ENCODE measurements at regions not wholly inside any gene's neighbourhood (a gene's known extent, or its start where the extent isn't known, plus 50 kb on each side); places are given as distances from the start of the nearest gene placed in this dataset.
"Not testable (repeated sequence)": the region's sequence is repeated elsewhere in the genome, so short reads cannot be mapped to it uniquely, and the experiment has no call there.

DNA sequence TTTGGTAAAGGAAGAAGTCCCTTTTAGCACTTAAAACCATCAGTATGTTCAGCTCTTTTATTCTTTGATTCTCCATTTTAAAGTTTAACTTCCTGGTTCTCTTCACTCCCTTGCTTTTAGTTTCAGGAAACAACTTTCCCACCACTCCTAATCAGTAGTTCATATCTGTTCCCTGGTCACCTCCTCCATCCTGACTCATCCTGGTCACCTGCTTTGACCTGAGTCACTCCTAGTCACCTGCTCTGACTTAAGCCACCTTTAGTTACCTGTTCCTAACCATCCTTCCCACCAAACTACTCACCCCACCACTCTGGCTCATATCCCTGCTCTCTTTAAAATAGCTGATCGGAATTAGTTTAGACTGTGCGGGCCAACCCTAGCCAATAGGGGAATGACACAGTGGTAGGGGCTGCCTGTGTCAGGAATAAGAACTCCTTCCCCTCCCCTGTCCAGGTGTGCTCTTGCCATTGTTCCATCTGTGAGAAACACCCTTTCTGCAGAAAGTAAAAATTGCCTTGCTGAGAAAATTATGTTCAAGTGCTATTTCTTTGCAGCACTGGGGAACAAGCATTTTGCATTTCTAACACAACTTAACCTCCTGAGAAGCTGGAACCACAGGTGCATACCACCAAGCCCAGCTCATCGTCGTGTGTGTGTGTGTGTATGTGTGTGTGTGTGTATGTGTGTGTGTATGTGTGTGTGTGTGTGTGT, 204.0 kb upstream of the MAOA start:
- H2AK5ac ChIP-seq (ENCODE audit: low read depth, low read length); POLR2A ChIA-PET (ENCODE audit: partially characterized antibody); H3K56ac ChIP-seq (replicated peaks; ENCODE audit: insufficient read length, low read depth, low read length); H3K27ac ChIP-seq (ENCODE audit: low read depth, low read length); H3K9me3 ChIP-seq (ENCODE audit: insufficient read depth in 2 of 2, low read depth in 1 of 2, low read length in 1 of 2); H3K4me1 ChIP-seq (replicated peaks in 1 of 4; ENCODE audit: control insufficient read depth in 3 of 4, insufficient read depth in 4 of 4, low read length in 3 of 4); H4K5ac ChIP-seq (ENCODE audit: insufficient read length, low read depth, low read length); H3K23me2 ChIP-seq (ENCODE audit: low read depth, low read length); H3K4me3 ChIP-seq (ENCODE audit: extremely low read depth in 1 of 4, insufficient read depth in 2 of 4, low read depth in 3 of 4, low read length in 4 of 4); H4K8ac ChIP-seq (ENCODE audit: extremely low read depth, insufficient read depth, low read length); H3K9ac ChIP-seq (replicated peaks in 1 of 4; ENCODE audit: extremely low read depth in 1 of 4, low read depth in 3 of 4, low read length in 3 of 4); FAIRE-seq; H4K20me1 ChIP-seq (replicated peaks in 1 of 2; ENCODE audit: control insufficient read depth in 1 of 2, insufficient read depth in 2 of 2, low read length in 2 of 2); H2BK15ac ChIP-seq (ENCODE audit: low read length); H2BK20ac ChIP-seq (ENCODE audit: low read length); H3K4ac ChIP-seq (replicated peaks; ENCODE audit: insufficient read length, low read depth, low read length); DNase-seq (ENCODE audit: low read depth in 1 of 2, low spot score in 2 of 2); H3K79me1 ChIP-seq (ENCODE audit: low read depth, low read length); H3K23ac ChIP-seq (ENCODE audit: insufficient read length); H3K79me2 ChIP-seq (ENCODE audit: control insufficient read depth in 1 of 2, insufficient read depth in 2 of 2, low read length in 2 of 2); H2BK120ac ChIP-seq (replicated peaks; ENCODE audit: low read depth, low read length); H3K4me2 ChIP-seq (ENCODE audit: insufficient read depth in 1 of 2, low read depth in 2 of 2, low read length in 2 of 2); H3K36me3 ChIP-seq (ENCODE audit: control insufficient read depth in 2 of 4, insufficient read depth in 4 of 4, low read length in 3 of 4); CTCF ChIA-PET (ENCODE audit: partially characterized antibody); H3K14ac ChIP-seq (ENCODE audit: insufficient read length); H3K27me3 ChIP-seq (replicated peaks in 1 of 4; ENCODE audit: control insufficient read depth in 3 of 4, extremely low read depth in 1 of 4, insufficient read depth in 3 of 4, low read length in 3 of 4); H2AFZ ChIP-seq (ENCODE audit: low read length); H4K91ac ChIP-seq (replicated peaks; ENCODE audit: insufficient read length, low read length); H3K18ac ChIP-seq (ENCODE audit: extremely low read depth, low read length): not testable (repeated sequence)
- H2BK12ac ChIP-seq (ENCODE audit: low read depth, low read length): 0 out of 2 replicates have a peak overlapping the region, but pooled peaks have one; percentile 60
- 91% methylated on average over 2 of the region's 4 CpGs; no CpG with 5 or more reads in 1 of the 2 experiments for WGBS, 2 experiments (ENCODE audit: extremely low coverage in 1 of 2, insufficient coverage in 1 of 2, insufficient read length in 1 of 2, insufficient replicate concordance in 2 of 2, low coverage in 1 of 2, low lambda C conversion rate in 2 of 2, missing lambda C conversion rate in 1 of 2)
- H2BK5ac ChIP-seq (ENCODE audit: low read depth, low read length): peak overlapping the region; percentile 63; the same call in 1 of the 2 replicates
